WTC11 (cell line): ENCODE measurements at regions not wholly inside any gene's neighbourhood (a gene's known extent, or its start where the extent isn't known, plus 50 kb on each side); places are given as distances from the start of the nearest gene placed in this dataset.

Source experiments
- ATAC-seq: fragments of 200-7000 bp; cut with Tn5 transposase; 2 replicates; pipeline ENCODE4 v1.10.0; 2021; ENCODE audit warnings: mild to moderate bottlenecking, moderate library complexity
- CTCF ChIA-PET: fragments of 300-600 bp; sonication (Branson Sonifier 250); formaldehyde crosslinking; loops from one replicate; lab custom pipeline; 2021; ENCODE audit warnings: antibody characterized with exemption; lab: Charles Lee
- POLR2A ChIA-PET: fragments of 350-600 bp; sonication (Branson Sonifier 250); formaldehyde crosslinking; loops from one replicate; lab custom pipeline; 2021; ENCODE audit warnings: antibody characterized with exemption; lab: Charles Lee
- DNase-seq: peaks from one replicate; pipeline ENCODE4 v3.0.0; 2021; ENCODE audit warnings: low spot score
- H3K27ac Mint-ChIP-seq: 2 replicates; pipeline ENCODE4 v1.8.0; 2021; ENCODE audit warnings: mixed read lengths
- H3K27me3 Mint-ChIP-seq: 2 replicates; pipeline ENCODE4 v1.8.0; 2021; ENCODE audit warnings: low read depth, mild to moderate bottlenecking, moderate library complexity, mixed read lengths
- H3K36me3 Mint-ChIP-seq: 2 replicates; pipeline ENCODE4 v1.8.0; 2021; ENCODE audit warnings: mixed read lengths
- H3K4me1 Mint-ChIP-seq: 2 replicates; pipeline ENCODE4 v1.8.0; 2022; ENCODE audit warnings: mixed read lengths
- H3K4me3 Mint-ChIP-seq: 2 replicates; pipeline ENCODE4 v1.8.0; 2021; ENCODE audit warnings: mild to moderate bottlenecking, moderate library complexity, mixed read lengths
- H3K9me3 Mint-ChIP-seq: 2 replicates; pipeline ENCODE4 v1.8.0; 2021; ENCODE audit warnings: mixed read lengths
- CDX4 ChIP-seq: fragments of 250-450 bp; sonication (Bioruptor Pico); IDR thresholded peaks from 2 replicates; pipeline ENCODE4 v1.9.0; 2021; ENCODE audit warnings: moderate library complexity, mild to moderate bottlenecking, inconsistent platforms, borderline replicate concordance
- E2F1 ChIP-seq: sonication (generic); formaldehyde crosslinking; IDR thresholded peaks from 2 replicates; pipeline ENCODE4 v1.8.0; 2022; ENCODE audit warnings: mild to moderate bottlenecking, missing genetic modification reagents
- EMX1 ChIP-seq: fragments of 250-450 bp; sonication (Bioruptor Pico); IDR thresholded peaks from 2 replicates; pipeline ENCODE4 v1.8.0; 2021; ENCODE audit warnings: mild to moderate bottlenecking
- FOXJ3 ChIP-seq: sonication (generic); formaldehyde crosslinking; IDR thresholded peaks from 2 replicates; pipeline ENCODE4 v1.9.0; 2021; ENCODE audit warnings: missing genetic modification reagents, mild to moderate bottlenecking, borderline replicate concordance
- MAX ChIP-seq: sonication (generic); formaldehyde crosslinking; IDR thresholded peaks from 2 replicates; pipeline ENCODE4 v1.8.0; 2022; ENCODE audit warnings: mild to moderate bottlenecking, missing genetic modification reagents
- MXD4 ChIP-seq: fragments of 250-450 bp; sonication (Bioruptor Pico); IDR thresholded peaks from 2 replicates; pipeline ENCODE4 v1.8.0; 2021; ENCODE audit warnings: mild to moderate bottlenecking, moderate library complexity, borderline replicate concordance
- NR1H2 ChIP-seq: sonication (generic); formaldehyde crosslinking; IDR thresholded peaks from 2 replicates; pipeline ENCODE4 v1.9.0; 2021; ENCODE audit warnings: mild to moderate bottlenecking, moderate library complexity, missing genetic modification reagents
- NR3C1 ChIP-seq: sonication (generic); formaldehyde crosslinking; conservative IDR thresholded peaks from 2 replicates; pipeline ENCODE4 v1.8.1; 2023; ENCODE audit warnings: low read depth, mild to moderate bottlenecking, missing genetic modification reagents
- PREB ChIP-seq: sonication (generic); formaldehyde crosslinking; IDR thresholded peaks from 2 replicates; pipeline ENCODE4 v1.8.1; 2022; ENCODE audit warnings: mild to moderate bottlenecking, missing genetic modification reagents, moderate library complexity, borderline replicate concordance
- PRRX2 ChIP-seq: fragments of 250-450 bp; sonication (Bioruptor Pico); IDR thresholded peaks from 2 replicates; pipeline ENCODE4 v1.8.0; 2021; ENCODE audit warnings: mild to moderate bottlenecking
- RELA ChIP-seq: sonication (generic); formaldehyde crosslinking; IDR thresholded peaks from 2 replicates; pipeline ENCODE4 v1.8.1; 2022; ENCODE audit warnings: missing genetic modification reagents, mild to moderate bottlenecking, borderline replicate concordance
- SMAD3 ChIP-seq: sonication (generic); formaldehyde crosslinking; IDR thresholded peaks from 2 replicates; pipeline ENCODE4 v1.8.0; 2022; ENCODE audit warnings: missing genetic modification reagents, mild to moderate bottlenecking, borderline replicate concordance
- ZBTB43 ChIP-seq: sonication (generic); formaldehyde crosslinking; IDR thresholded peaks from 2 replicates; pipeline ENCODE4 v1.8.1; 2023; ENCODE audit warnings: mild to moderate bottlenecking, missing genetic modification reagents
- ZNF532 ChIP-seq: fragments of 250-450 bp; sonication (Bioruptor Pico); IDR thresholded peaks from 2 replicates; pipeline ENCODE4 v1.9.0; 2021; ENCODE audit warnings: mild to moderate bottlenecking, borderline replicate concordance
- TF ChIP-seq, protein P1 (sequence below): sonication (generic); formaldehyde crosslinking; IDR thresholded peaks from 2 replicates; pipeline ENCODE4 v1.8.1; 2022; ENCODE audit warnings: mild to moderate bottlenecking, moderate library complexity, missing genetic modification reagents

DNA sequence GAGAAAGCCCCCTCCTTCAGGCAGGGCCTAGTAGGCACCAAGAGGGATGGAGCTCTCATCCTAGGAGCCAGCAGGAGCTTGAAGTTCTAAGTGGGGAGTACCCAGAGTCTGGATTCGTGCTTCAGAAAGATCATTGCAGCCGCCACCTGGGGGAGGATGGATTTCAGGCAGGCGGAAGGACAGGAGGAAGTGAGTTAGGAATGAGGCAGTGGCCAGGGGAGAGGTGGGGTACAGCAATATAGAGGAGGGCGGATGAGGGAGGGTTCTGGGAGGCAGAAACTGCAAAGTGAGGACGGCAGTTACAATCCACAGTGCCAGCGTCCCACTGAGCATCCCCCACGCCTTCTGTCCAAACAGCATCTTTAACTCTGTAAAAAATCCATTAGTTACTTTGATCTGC is 65.2 kb upstream of the LINGO1 start (continued):
- TF ChIP-seq, protein P1, sequence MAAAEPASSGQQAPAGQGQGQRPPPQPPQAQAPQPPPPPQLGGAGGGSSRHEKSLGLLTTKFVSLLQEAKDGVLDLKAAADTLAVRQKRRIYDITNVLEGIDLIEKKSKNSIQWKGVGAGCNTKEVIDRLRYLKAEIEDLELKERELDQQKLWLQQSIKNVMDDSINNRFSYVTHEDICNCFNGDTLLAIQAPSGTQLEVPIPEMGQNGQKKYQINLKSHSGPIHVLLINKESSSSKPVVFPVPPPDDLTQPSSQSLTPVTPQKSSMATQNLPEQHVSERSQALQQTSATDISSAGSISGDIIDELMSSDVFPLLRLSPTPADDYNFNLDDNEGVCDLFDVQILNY = no peak
- TF ChIP-seq EMX1 (no peak), RELA (CRISPR knock-in tag) (no peak), MXD4 (CRISPR knock-in tag) (no peak), NR1H2 (CRISPR knock-in tag) (no peak), PRRX2 (CRISPR knock-in tag) (no peak), FOXJ3 (CRISPR knock-in tag) (no peak), SMAD3 (CRISPR knock-in tag) (no peak)

- CTCF ChIA-PET = interaction anchor here (1.5 to 2.5 kb wide), 3 partner anchors 63 to 124 kb away, joined by 3 to 8 read pairs (median 5); no protein-coding TSS in a partner anchor
These were observed 64.2 kb upstream of the LINGO1 start for GRCh38 chr15:77696871-77697270.

More at GRCh38 chr15:77696871-77697270, 64.2 kb upstream of the LINGO1 start:
- no peaks in the 10 kb centered on the region for H3K27me3 Mint-ChIP-seq
- no peak for DNase-seq
- no peak overlapping the region for H3K27ac Mint-ChIP-seq
- POLR2A ChIA-PET = no interaction called here
- no peaks in the 10 kb centered on the region for H3K36me3 Mint-ChIP-seq
- no peak for TF ChIP-seq ZBTB43 (CRISPR knock-in tag)
- no peak for TF ChIP-seq NR3C1
- no peak for TF ChIP-seq PREB
- no peak for TF ChIP-seq ZNF532 (CRISPR knock-in tag)
- TF ChIP-seq MAX = no peak
- no peak for TF ChIP-seq CDX4 (CRISPR knock-in tag)
- TF ChIP-seq E2F1 (CRISPR knock-in tag) = no peak
- TF ChIP-seq, all 79 proteins: peak for 0
- H3K4me1 Mint-ChIP-seq = peaks cover 7% of the 10 kb centered on the region
- peaks cover 5% of the 10 kb centered on the region for H3K9me3 Mint-ChIP-seq
- no peak overlapping the region for H3K4me3 Mint-ChIP-seq
- no peak for ATAC-seq
